Thoracic aorta (tissue), 2 donors: ENCODE measurements at regions not wholly inside any gene's neighbourhood (a gene's known extent, or its start where the extent isn't known, plus 50 kb on each side); places are given as distances from the start of the nearest gene placed in this dataset.

ENCODE experiments used
- ATAC-seq: fragments of 150-250 bp; one replicate; pipeline ENCODE4 v1.8.0; 2017; ENCODE audit warnings: low read depth; ENCODE audit not compliant: insufficient number of reproducible peaks, low FRiP score
- DNase-seq: peaks from one replicate; pipeline ENCODE4 v3.0.0-alpha.2; 2020; ENCODE audit warnings: low spot score
- H3K27ac ChIP-seq, 2 donors: fragments of 200-600 bp; sonication (generic); 1 replicate in 1 of 2; 2 replicates in 1 of 2; pipeline ENCODE4 v1.5.1; 2016; ENCODE audit warnings: mild to moderate bottlenecking in 2 of 2, moderate library complexity in 2 of 2
- H3K27me3 ChIP-seq: fragments of 200-600 bp; sonication (generic); replicated peaks from 2 replicates; pipeline ENCODE4 v1.6.0; 2016; ENCODE audit warnings: mild to moderate bottlenecking; ENCODE audit not compliant: insufficient read depth
- H3K36me3 ChIP-seq: fragments of 200-600 bp; sonication (generic); one replicate; pipeline ENCODE4 v1.5.1; 2016
- H3K4me1 ChIP-seq, 2 donors: fragments of 200-600 bp; sonication (generic); 1 replicate in 1 of 2; 2 replicates in 1 of 2; pipeline versions ENCODE4 v1.5.1 to v1.6.0; 2016; ENCODE audit warnings: low read depth in 2 of 2, mild to moderate bottlenecking in 1 of 2; ENCODE audit not compliant: control insufficient read depth in 1 of 2
- H3K4me3 ChIP-seq: fragments of 200-600 bp; sonication (generic); 2 replicates; pipeline ENCODE4 v1.5.1; 2016; ENCODE audit warnings: mild to moderate bottlenecking
- H3K9me3 ChIP-seq: fragments of 200-600 bp; sonication (generic); 2 replicates; pipeline ENCODE4 v1.5.1; 2016
- CTCF ChIP-seq: fragments of 200-600 bp; sonication (generic); IDR thresholded peaks from one replicate; pipeline ENCODE4 v1.5.1; 2019; ENCODE audit warnings: antibody characterized with exemption

DNA sequence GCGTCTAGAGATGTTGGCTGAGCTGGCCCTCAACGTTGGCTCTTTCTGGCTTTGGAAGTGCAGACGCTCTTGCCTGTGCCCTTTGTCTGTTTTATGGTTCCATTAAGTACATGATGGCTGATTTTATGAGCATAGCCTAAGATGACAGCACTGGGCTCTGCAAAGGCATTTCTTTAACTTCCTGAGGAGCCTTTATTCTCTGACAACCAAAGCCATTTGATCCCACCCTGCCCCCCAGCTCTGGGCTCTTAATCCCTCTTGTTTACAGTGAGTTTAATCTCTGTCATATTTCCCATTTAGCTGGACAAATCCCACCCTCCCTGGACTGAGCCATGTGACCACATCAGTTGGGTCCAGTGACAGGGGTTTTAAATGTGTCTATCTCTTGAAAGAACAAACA, 195.9 kb downstream of the ACKR3 start:
- Histone ChIP-seq H3K4me3 (no peak overlapping the region), H3K36me3 (no peaks in the 10 kb centered on the region), H3K27ac (no peak overlapping the region), H3K4me1 (no peaks in the 10 kb centered on the region), H3K9me3 (no peaks in the 10 kb centered on the region), H3K27me3 (peaks cover 4% of the 10 kb centered on the region)
- no peak for TF ChIP-seq CTCF
- DNase-seq = no peak
- no peak for ATAC-seq

GRCh38 chr2:236766850-236767249, 197.2 kb downstream of the ACKR3 start:
- Histone ChIP-seq H3K9me3 (no peaks in the 10 kb centered on the region), H3K4me1 (no peaks in the 10 kb centered on the region), H3K27ac (no peak overlapping the region), H3K27me3 (peaks cover 4% of the 10 kb centered on the region), H3K36me3 (no peaks in the 10 kb centered on the region), H3K4me3 (no peak overlapping the region)
- no peak for TF ChIP-seq CTCF
- ATAC-seq = no peak
- no peak for DNase-seq

- peaks cover 4% of the 10 kb centered on the region for H3K27me3 ChIP-seq
- H3K4me1 ChIP-seq = no peaks in the 10 kb centered on the region
- no peaks in the 10 kb centered on the region for H3K36me3 ChIP-seq
- no peak overlapping the region for H3K4me3 ChIP-seq
- no peaks in the 10 kb centered on the region for H3K9me3 ChIP-seq
- ATAC-seq = no peak
- H3K27ac ChIP-seq = no peak overlapping the region
- no peak for DNase-seq
- no peak for TF ChIP-seq CTCF
These were observed 198.3 kb downstream of the ACKR3 start for GRCh38 chr2:236767941-236768340.

DNA sequence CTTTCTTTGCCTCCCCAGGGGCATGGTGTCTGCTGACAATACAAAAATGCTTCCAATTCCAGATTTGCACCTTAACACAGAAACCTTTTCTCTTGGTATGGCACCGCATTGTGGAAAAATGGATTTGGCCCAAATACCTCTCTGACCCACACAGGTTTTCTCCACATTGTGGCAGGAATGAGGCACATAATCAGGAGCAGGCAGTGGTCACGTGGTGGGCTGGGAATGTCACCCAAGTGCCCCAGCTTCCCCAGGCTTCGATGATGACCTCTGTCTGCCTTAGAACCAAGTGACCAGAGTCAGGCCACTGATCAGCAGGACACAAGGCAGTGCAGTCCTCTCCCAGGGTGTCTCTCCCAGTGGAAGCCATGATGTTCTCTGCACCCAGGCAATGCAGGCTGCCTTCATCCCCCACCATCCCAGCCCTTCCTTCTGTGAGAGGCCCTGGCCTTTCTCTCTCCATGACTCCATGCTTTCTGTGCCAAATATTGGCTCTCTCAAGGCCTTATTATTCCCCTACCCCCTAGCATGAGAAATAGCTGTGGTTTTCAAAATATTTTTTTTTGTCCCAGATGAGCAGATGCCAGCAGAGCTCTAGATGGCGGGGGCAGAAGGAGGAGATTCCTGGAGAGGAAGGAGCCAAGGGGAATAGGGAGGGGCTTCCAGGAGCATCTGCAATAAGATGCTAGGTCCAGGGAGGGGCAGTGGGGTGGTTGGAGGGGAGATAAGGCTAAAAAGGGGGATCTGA, 198.9 kb downstream of the ACKR3 start:
- Histone ChIP-seq H3K27ac (no peak overlapping the region), H3K4me1 (no peaks in the 10 kb centered on the region), H3K4me3 (no peak overlapping the region), H3K9me3 (no peaks in the 10 kb centered on the region), H3K27me3 (peaks cover 4% of the 10 kb centered on the region), H3K36me3 (no peaks in the 10 kb centered on the region)
- DNase-seq = no peak
- no peak for TF ChIP-seq CTCF
- ATAC-seq = no peak

- DNase-seq = no peak
- Histone ChIP-seq H3K36me3 (no peaks in the 10 kb centered on the region), H3K27me3 (peaks cover 4% of the 10 kb centered on the region), H3K27ac (no peak overlapping the region), H3K4me1 (peaks cover 0 to 2% of the 10 kb centered on the region in 2 donors), H3K9me3 (no peaks in the 10 kb centered on the region), H3K4me3 (no peak overlapping the region)
- TF ChIP-seq CTCF = no peak
- no peak for ATAC-seq
These were observed 200.5 kb downstream of the ACKR3 start for GRCh38 chr2:236769981-236770671.
